Fibroblast of the conjunctiva (primary cell): ENCODE measurements at regions not wholly inside any gene's neighbourhood (a gene's known extent, or its start where the extent isn't known, plus 50 kb on each side); places are given as distances from the start of the nearest gene placed in this dataset.

Experiments used
- DNase-seq: peaks from one replicate; pipeline ENCODE4 v3.0.0-alpha.2; 2010; ENCODE audit warnings: low read depth

DNA sequence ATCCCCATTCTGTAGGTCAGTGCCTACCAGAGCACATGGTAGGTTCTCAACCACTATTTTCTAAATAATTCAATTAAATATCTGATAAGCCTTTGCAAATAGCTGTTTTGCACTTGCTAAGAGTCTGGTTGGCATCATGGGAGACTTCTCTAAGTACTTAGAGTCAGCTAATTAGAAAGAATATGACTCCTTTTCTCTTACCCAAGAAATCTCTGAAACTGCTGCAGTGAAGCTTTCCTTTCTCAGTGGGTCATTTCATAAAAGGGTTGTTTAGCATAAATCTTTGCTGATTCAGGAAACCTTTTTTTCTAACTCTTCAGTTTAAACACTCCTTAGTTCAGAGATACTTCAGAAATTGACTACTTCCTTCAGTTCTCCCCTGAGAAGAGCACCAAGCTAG is 438.9 kb downstream of the ADRA2A start:
- no peak for DNase-seq

- DNase-seq: no peak
These were observed 439.3 kb downstream of the ADRA2A start for GRCh38 chr10:111516144-111516543.

DNA sequence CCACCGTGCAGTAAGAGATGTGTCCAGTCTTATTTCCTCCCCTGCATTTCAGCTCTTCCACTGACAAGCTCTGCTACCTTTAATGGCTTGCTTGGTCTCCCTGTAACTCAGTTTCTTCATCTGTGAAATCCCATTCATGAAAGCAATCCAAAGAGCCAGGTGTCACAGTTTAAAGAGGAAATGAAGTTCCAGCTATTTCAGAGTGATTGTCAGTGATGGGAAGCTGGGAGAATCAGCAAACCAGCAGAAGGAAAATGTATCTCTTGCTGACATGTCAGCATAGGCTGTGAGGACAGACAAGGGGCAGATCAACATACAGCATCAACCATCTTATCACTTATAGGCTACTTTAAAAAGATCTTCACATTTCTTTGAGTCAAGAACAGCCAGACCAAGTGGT is 445.3 kb downstream of the ADRA2A start:
- DNase-seq: no peak

GRCh38 chr10:111522551-111522950 is 445.7 kb downstream of the ADRA2A start:
- DNase-seq: no peak

DNA sequence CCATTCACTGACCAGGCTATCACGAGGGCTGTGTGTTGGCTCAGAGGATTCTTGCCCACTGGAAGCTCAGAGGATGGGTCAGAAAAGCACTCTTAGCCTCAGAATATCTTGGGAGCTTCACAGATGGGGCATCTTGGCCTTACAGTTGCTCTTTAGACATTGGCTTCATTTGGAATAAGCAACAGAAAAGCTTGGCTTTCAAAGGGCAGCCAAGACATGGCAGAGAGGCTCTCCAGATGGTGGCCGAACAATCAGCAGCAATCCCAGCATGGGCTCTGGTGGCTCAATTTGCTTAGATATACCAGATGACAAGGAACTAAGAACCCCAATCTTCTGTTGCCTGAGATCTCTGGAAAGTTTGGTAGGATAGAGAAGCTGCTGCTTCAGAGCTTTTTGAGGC is 446.2 kb downstream of the ADRA2A start:
- DNase-seq: no peak

DNA sequence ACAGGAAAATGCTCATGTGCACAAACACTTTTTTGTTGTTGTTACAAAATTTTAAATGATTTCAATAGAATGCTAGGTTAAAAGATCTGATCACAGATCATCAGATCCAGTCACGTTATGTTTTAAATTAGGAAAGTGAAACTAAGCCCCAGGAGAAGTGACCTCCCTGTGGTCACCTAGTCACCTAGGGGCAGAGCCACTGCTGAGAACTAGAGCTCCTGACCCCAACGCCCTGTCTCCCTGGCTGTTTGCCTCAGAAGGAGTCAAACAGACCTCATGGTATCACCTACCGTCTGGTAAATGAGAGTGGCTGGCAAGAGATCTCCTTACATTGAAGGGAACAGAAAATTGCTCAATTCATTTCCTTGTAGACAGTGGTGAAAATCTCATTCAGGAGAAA is 447.3 kb downstream of the ADRA2A start:
- DNase-seq: no peak

DNA sequence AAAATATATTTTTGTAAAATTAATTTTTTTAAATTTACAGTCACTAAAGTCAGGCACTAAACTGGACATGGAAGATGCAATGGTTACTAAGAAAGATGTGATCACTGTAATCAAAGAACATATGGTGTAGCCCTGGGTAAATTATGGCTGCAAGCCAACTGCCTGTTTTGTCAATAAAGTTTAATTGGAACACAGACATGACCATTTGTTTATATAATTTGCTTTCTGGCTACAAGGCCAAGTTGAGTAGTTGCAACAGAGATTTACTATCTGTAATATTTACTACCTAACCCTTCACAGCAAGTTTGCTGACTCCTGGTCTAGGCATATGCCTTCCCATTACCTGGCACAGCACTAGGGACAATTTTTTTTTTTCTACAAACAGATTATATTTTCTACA is 448.9 kb downstream of the ADRA2A start:
- no peak for DNase-seq

GRCh38 chr10:111531690-111532089 is 454.9 kb downstream of the ADRA2A start:
- DNase-seq: no peak

DNA sequence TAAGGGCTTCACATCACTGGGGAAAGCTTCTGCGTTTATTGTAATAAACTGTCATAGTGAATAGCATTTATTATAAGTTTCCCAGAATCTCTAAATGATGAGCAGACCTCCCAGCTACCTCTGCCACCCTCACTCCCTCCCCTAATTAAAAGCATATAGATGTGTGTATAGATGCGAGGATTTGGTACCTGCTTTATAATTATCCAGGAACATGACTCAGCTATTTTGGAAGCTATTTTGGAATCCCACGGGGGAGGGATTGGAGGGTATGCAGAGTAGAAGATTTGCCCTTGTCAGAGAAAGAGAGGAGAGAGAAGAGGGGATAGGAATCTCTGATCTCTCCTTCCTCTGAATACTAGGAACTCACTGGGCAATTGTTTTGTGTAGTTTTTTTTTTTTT is 455.3 kb downstream of the ADRA2A start:
- no peak for DNase-seq

DNA sequence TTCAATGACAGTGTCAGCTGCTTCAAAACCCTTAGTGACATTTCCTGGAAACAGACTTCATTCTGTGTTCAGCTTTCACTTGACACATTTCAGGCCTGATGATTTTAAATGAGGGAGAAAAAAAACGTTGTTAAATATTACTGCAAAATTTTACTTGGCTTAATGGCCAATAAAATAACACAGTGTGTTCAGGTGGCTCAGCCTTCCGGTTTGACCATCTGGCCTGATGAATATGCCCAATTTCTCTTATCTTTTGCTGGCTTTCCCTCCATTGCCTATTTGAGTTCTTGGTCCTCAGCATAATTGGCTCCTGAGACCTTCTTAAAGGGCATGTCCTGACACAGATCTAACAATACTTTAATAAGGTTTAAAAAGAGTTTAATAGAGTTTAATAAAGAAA is 462.4 kb downstream of the ADRA2A start:
- no peak for DNase-seq

DNA sequence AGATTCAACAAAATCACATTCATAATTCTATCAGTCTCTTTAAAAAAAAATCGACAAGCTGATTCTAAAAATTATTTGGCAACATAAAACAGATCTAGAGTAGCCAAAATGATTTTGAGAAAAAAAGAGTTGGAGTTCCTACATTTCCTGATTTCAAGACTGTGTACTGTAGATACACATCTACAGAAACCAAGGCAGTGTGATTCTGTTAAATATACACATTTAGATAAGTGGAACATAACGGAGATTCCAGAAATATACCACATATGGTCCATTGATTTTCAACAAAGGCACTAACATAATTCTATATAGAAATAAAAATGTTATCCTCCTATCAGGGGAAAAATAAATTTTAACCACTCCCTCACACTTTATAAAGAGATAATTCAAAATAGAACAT is 467.0 kb downstream of the ADRA2A start:
- DNase-seq: no peak

- DNase-seq: no peak
These were observed 469.2 kb downstream of the ADRA2A start for GRCh38 chr10:111545861-111546605.

DNA sequence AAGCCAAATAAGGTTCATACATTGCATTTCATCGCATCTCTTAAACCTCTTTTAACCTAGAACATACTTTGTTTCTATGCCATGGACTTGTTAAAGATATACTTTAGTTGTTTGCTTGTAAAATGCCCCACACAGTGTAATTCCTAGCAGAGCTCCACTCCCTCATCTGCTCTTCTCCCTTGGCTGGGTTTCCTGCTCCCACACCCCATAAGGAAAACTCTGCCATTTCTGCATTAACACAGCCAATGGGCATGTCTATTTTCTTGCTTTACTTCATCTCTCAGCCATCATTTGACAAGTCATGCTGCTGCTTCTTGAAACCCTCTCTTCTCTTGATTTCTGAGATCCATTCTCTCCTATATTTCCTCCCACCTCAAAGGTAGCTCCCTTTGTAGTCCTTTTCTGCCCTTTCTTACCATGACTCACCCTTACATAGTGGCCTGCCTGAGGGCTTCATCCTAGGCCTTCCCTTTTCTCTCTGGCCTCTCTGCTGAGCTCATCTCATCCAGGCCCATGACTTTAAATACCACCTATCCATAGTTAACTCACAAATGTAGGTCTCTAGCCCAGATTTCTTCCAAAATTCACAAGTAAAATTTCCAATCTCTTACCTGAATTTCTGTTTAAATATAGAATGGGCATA is 471.4 kb downstream of the ADRA2A start:
- DNase-seq: no peak

DNA sequence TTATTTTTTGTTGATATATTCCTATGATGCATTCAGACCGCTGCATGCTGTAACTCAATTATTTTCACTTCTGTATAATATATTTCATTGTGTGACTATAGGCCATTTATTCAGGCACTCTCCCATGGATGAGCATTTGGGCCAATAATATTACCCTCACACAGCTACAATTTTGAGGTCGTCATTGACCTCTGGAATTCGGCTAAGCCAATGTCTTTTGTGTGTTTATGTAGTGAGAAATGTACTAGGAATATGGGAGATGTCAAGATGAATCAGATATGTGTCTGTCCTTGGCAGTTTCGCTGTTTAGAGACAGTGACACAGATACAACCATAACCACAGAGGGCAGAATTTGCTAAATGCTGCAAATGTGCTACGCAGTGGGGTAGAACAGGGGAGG is 474.2 kb downstream of the ADRA2A start:
- DNase-seq: no peak

DNA sequence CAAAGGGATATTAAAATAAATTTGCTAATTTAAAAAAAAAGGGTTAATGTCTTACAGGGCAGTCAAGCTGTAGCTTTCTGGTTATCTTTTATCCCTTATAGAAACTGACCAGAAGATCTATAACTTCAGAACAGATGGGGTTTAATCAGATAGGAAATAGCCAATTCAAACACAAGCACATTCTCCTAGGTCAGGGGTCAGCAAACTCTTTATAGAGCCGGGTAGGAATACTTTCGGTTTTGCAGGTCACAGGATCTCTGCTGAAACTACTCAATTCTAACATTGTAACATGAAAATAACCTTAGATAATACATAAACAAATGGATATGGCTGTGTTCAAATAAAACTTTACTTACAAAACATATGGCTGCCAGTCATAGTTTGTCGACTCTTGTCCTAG is 479.8 kb downstream of the ADRA2A start:
- no peak for DNase-seq

DNA sequence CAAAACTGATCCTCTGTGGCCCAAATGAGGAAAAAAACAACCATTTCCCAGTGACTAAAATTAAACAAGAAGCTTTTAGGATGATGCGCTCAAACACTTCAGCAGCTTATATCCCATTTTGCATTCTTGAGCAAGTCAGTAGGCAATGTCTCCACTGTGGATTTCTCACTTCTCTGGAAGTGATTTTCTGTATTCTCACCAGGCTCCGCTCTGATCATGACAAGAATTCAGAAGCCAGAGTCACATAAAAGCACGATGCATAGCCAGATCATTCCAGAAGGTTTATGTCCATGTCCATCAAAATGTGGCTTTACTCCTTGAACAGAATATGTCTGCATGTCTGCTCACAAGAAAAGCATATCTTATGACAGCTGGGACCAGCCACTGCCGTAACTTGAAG is 481.4 kb downstream of the ADRA2A start:
- DNase-seq: no peak

DNA sequence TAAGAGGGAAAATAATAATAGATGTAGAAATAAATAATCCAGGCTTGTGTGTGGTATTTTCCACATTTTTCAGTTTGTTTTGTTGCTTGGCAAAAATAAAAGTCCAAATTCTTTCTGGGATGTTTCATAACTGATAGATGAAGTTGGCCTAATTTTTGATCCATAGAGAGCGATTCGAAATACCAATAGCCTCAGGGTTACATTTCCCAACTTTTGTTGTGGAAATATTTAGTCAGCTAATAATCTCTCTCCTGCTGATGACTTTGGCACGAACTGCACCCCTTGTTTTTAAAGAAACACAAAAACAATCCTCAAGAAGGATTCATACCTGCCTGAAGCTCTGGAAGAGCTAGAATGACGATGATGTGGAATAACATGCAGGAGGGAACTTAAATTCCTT is 483.2 kb downstream of the ADRA2A start:
- DNase-seq: no peak

DNA sequence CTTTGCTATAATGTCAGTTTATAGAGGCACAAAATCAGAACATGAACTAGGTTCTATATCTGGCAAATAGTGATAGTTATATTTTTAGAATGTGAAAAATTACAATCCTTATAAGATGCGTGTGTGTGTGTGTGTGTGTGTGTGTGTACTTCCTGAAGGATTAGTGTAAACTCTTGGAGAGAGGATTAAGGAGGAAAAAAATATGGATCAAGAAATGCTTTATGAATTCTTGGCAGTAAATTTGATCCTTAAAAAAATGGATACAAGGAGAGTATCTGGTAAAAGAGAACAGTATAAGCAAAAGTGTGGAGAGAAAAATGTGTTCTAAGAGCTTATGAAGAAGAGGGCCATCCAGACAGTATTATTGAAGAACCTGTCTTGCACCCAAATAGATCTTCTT is 484.3 kb downstream of the ADRA2A start:
- no peak for DNase-seq

GRCh38 chr10:111565542-111565941 is 488.7 kb downstream of the ADRA2A start:
- DNase-seq: no peak

DNA sequence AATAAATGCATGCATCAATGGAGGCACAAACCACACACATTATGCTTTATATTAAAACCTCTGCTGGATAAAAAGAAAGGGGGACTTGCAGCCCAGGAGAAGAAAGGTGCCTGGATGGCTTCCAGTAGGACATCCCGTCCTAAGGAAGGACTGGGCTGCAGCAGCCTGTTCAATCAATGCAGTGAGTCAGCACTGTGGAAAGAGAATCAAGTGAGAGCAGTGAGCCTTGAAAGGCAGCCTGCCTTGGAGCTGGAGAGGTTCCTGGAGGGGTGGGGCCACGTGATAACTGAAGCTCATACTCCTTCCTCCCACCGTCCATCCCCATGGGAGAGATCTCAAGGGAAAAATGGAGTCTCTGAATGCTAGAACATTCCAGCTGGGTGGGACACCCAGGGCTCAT is 501.2 kb downstream of the ADRA2A start:
- no peak for DNase-seq

GRCh38 chr10:111579473-111579872 is 502.6 kb downstream of the ADRA2A start:
- no peak for DNase-seq

DNA sequence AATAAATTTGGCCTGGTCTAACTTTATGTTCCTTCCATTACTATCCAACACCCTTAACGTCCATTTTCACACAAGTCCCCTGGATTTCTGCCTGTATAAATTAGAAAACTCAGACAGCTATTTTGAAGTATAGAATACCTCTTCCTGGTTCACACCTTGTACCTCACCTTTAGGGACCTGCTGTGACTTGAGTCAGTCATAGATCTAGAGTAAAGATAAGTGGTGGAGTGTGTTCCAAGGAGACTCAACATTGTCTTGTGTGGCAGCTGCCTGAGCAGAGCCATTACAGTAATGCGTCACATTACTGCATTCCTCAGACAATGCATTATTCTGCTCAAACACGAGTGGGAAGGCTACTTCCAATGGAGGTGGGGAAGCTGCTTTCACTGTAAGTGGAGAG is 513.9 kb downstream of the ADRA2A start:
- no peak for DNase-seq

DNA sequence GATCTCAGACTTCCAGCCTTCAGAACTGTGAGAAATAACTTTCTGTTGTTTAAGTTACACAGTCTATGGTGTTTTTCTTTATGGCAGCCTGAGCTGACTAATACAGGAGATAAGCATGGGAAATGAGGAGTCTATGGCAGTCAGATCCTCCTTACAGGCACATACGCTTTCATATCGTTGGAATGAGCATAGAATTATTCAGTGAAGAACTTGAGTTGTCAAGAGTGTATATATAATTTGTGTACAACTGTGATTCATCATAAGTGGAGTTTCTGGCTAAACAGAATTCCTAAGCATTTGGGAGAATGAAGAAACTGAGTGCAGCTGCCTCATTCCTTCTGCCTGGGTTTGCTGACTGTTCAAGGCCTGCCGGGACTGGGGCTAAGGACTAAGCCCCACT is 516.7 kb downstream of the ADRA2A start:
- DNase-seq: no peak

DNA sequence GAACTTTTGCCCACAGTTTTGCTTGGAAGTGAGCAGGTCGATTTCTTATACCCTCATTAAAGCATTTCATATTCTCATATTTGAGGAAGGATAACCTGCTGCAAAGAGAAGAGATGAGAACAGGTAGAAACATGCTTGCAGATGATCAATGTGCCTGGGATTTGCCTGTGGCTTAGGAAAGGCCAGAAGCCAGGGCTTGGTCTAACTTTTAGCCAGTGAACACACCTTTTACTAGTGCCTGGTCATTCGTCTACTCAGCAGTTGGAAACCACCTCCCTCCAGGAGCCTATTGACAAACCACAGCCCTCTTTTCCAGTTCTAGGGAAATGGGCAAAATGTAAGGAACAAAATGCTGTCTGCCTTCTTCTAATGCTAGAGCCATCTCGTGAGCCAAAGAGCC is 518.3 kb downstream of the ADRA2A start:
- DNase-seq: no peak
